22Rv1 (cell line): ENCODE measurements at regions not wholly inside any gene's neighbourhood (a gene's known extent, or its start where the extent isn't known, plus 50 kb on each side); places are given as distances from the start of the nearest gene placed in this dataset.

Experiments
- ZFX ChIP-seq: fragments of 450-650 bp; IDR thresholded peaks from 2 replicates; pipeline ENCODE4 v1.6.1; 2017; ENCODE audit warnings: antibody characterized with exemption, borderline replicate concordance
- TF ChIP-seq, protein P1 (sequence below): fragments of 450-650 bp; IDR thresholded peaks from 2 replicates; pipeline ENCODE4 v1.5.1; 2017; ENCODE audit warnings: mild to moderate bottlenecking

DNA sequence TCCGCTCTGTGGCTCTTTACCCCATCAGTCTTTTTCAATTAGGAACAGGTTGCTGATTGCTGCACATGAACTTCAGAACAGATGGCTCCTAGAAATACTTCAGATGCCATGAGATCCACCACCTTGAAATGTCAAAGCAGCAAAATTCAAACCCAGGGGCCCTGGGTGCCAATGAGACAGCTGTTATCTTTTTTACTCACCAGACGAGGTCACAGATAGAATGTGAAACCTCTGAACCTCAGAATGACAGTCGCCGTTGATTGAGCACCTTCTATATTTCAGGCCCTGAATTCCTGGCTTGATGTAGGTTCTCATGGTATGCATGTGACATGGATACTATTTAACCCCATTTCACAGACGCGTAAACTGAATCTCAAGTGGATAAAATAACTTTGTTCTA, 63.0 kb downstream of the MAF start:
- TF ChIP-seq, protein P1, sequence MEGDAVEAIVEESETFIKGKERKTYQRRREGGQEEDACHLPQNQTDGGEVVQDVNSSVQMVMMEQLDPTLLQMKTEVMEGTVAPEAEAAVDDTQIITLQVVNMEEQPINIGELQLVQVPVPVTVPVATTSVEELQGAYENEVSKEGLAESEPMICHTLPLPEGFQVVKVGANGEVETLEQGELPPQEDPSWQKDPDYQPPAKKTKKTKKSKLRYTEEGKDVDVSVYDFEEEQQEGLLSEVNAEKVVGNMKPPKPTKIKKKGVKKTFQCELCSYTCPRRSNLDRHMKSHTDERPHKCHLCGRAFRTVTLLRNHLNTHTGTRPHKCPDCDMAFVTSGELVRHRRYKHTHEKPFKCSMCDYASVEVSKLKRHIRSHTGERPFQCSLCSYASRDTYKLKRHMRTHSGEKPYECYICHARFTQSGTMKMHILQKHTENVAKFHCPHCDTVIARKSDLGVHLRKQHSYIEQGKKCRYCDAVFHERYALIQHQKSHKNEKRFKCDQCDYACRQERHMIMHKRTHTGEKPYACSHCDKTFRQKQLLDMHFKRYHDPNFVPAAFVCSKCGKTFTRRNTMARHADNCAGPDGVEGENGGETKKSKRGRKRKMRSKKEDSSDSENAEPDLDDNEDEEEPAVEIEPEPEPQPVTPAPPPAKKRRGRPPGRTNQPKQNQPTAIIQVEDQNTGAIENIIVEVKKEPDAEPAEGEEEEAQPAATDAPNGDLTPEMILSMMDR = no peak
- no peak for TF ChIP-seq ZFX
